SK-N-MC (cell line): ENCODE measurements at regions not wholly inside any gene's neighbourhood (a gene's known extent, or its start where the extent isn't known, plus 50 kb on each side); places are given as distances from the start of the nearest gene placed in this dataset.

Experiments used
- EZH2 ChIP-seq: fragments of 200-600 bp; sonication (generic); IDR thresholded peaks from one replicate; pipeline ENCODE4 v1.6.1; 2017; ENCODE audit warnings: antibody characterized with exemption
- POLR2AphosphoS5 ChIP-seq: IDR thresholded peaks from 2 replicates; pipeline ENCODE4 v1.6.1; 2012; ENCODE audit warnings: mild to moderate bottlenecking, low read depth, low read length, borderline replicate concordance

GRCh38 chr20:21643417-21643816 lies 62.0 kb upstream of the PAX1 start:
- no peak for TF ChIP-seq POLR2AphosphoS5
- no peak for TF ChIP-seq EZH2
